ENCODE measurements at regions not wholly inside any gene's neighbourhood (a gene's known extent, or its start where the extent isn't known, plus 50 kb on each side); places are given as distances from the start of the nearest gene placed in this dataset.

DNA sequence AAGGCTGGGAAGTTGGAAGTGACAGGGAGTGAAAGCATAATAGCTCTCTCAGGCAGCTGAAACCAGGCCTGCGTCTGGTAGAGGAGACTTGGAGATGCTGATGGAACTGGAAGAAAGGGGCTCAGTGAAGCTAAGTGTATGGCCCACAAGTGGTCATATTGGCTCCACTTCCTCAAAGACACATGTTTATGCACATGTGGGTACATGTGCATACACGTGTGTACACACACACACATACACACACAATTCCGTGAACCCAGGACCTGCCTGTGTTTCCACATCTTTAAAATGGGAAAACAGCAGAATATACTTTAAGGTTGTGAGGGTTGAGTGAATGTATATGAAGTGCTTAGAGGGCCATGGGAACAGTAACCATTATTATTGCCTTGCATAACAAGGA is 160.9 kb downstream of the ARL6IP6 start:
- TF ChIP-seq, protein P1, sequence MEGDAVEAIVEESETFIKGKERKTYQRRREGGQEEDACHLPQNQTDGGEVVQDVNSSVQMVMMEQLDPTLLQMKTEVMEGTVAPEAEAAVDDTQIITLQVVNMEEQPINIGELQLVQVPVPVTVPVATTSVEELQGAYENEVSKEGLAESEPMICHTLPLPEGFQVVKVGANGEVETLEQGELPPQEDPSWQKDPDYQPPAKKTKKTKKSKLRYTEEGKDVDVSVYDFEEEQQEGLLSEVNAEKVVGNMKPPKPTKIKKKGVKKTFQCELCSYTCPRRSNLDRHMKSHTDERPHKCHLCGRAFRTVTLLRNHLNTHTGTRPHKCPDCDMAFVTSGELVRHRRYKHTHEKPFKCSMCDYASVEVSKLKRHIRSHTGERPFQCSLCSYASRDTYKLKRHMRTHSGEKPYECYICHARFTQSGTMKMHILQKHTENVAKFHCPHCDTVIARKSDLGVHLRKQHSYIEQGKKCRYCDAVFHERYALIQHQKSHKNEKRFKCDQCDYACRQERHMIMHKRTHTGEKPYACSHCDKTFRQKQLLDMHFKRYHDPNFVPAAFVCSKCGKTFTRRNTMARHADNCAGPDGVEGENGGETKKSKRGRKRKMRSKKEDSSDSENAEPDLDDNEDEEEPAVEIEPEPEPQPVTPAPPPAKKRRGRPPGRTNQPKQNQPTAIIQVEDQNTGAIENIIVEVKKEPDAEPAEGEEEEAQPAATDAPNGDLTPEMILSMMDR (IDR thresholded peaks at IDR 0.05) = no peak
- TF ChIP-seq POLR2A (IDR thresholded peaks at IDR 0.05) = no peak

Measured in Peyer's patch (tissue), 4 donors.